Liver (tissue), 2 donors: ENCODE measurements at regions not wholly inside any gene's neighbourhood (a gene's known extent, or its start where the extent isn't known, plus 50 kb on each side); places are given as distances from the start of the nearest gene placed in this dataset.

Experiments
- CTCF ChIP-seq: fragments of 150-350 bp; IDR thresholded peaks from 2 replicates; pipeline ENCODE4 v1.5.1; 2017; ENCODE audit warnings: improper control_type of control experiment, low read depth, low read length; ENCODE audit not compliant: missing input control
- FOXA1 ChIP-seq: IDR thresholded peaks from 2 replicates; pipeline ENCODE4 v1.6.1; 2016; ENCODE audit warnings: antibody characterized with exemption
- donor health status: healthy.

- no peak for TF ChIP-seq CTCF
- TF ChIP-seq FOXA1, result no peak
Observed at GRCh38 chr11:39221550-39222138, 2237.8 kb downstream of the LRRC4C start.
